Jurkat, Clone E6-1 (cell line): ENCODE measurements at regions not wholly inside any gene's neighbourhood (a gene's known extent, or its start where the extent isn't known, plus 50 kb on each side); places are given as distances from the start of the nearest gene placed in this dataset.
"Not testable (repeated sequence)": the region's sequence is repeated elsewhere in the genome, so short reads cannot be mapped to it uniquely, and the experiment has no call there.

Source experiments
- DNase-seq: peaks from one replicate; pipeline ENCODE4 v3.0.0-alpha.2; 2011; ENCODE audit warnings: low read depth, low spot score
- H3K4me3 ChIP-seq: 2 replicates; pipeline ENCODE4 v1.5.1; 2011; ENCODE audit warnings: mild to moderate bottlenecking, low read length, control low read depth, moderate library complexity

DNA sequence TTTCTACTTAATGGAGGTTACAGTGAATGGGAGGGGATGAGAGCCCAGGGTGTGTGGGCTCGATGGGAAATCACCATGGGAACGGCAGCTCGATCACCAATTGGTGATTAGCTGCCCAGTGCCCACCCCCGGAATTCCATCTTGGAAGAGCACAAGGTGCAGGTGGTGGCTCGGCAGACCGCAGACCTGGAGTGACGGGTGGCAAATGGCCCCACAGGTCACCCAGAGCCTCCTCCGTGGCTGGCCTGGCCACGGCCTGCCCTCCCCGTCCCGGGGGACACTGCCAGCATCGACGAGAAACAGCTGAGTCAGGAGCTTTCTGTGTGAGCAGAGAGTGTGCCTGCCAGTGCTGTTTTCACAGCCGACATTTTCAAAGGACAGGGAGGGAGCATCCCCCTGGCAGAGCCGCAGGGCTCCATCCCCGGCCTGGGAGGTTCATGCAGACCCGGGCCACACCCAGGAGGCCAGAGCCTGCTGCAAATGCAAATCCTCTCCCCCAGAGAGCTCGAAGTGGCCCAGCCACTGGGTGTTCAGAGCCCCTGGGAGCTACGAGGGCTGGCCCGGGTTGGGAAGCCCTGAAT, 176.4 kb upstream of the MYT1L start:
- DNase-seq, result no peak
- no peak overlapping the region for H3K4me3 ChIP-seq

DNA sequence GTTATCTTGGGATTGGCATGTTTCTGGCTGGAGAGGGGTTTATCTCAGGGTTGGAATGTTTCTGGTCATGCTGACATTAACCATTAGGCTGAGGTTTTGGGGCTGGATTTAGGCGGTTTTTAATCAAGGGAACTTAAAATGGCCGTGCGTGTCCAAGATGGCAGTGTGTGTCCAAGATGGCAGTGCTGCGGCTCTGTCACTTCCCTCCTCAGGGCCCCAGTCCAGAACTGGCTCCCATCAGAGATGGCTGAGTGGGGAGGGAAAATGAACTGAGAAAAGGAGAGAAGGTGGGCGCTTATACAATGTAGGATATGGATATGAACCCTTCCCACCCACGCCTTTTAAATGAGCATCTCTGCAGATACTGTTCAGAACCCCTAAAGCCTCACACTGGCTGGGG, 175.5 kb upstream of the MYT1L start:
- H3K4me3 ChIP-seq, result no peak overlapping the region
- DNase-seq, result no peak

DNA sequence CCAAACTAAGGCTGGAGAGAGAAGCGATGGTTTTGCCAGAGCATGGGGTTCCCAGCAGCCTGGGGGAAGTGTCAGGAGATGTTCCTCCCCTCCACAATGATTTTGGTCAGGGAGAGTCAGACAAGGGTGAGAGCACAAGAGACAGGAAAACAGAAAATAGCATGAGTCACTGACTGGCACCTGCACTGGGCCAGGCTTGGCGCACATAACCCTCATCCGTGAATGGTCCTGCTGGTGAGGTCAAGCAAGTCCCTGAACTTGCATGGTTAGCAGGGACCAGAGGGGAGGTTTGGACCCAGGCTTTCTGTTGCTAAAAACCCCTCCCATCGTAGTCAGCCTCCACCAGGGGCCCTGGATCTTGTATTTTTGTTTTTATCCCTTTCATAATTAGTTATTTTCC, 174.5 kb upstream of the MYT1L start:
- DNase-seq, result no peak
- H3K4me3 ChIP-seq, result no peak overlapping the region

DNA sequence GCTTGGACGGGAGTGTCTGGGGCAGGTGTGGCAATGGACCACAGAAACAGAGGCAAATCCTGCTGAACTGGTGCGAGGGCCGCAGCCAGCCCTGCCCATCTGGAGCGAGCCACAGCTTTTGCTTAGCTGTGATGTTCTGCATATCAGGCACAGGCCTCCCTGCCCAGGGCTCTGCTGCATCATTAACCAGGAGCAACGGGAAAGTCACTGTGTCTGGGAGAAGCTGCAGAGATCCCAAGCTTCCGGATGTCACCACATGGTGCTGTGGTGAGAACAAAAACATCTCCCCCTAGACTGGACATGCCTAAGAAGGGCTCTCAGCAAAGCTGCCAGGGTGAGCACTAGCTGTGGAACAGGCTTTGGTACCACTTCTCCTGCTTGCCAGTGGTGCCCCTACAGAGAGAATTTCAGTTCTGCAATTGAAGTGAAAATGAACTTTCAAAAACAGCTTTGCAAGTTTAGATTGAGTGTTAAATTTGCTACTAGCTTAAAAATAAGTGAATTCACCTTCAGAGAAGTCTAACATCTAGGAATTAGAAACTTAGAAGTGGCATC, 172.9 kb upstream of the MYT1L start:
- no peak for DNase-seq
- no peak overlapping the region for H3K4me3 ChIP-seq

DNA sequence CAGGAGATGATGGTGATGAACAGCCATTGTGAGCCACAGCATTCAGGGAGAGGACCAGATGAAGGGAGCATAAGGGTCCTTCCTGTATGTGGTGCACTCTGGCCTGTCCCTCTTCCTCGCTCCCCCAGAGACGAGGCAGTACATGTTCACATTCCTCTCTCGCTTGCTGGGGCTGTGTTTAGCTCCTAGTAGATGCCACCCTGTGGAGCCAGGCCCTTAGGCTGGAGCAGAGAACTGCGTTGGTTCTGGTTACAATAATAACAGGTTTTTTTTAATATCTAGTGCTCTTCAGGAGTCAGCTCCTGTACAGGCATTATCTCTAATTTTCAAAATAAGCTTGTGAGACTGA, 171.1 kb upstream of the MYT1L start:
- no peak for DNase-seq

DNA sequence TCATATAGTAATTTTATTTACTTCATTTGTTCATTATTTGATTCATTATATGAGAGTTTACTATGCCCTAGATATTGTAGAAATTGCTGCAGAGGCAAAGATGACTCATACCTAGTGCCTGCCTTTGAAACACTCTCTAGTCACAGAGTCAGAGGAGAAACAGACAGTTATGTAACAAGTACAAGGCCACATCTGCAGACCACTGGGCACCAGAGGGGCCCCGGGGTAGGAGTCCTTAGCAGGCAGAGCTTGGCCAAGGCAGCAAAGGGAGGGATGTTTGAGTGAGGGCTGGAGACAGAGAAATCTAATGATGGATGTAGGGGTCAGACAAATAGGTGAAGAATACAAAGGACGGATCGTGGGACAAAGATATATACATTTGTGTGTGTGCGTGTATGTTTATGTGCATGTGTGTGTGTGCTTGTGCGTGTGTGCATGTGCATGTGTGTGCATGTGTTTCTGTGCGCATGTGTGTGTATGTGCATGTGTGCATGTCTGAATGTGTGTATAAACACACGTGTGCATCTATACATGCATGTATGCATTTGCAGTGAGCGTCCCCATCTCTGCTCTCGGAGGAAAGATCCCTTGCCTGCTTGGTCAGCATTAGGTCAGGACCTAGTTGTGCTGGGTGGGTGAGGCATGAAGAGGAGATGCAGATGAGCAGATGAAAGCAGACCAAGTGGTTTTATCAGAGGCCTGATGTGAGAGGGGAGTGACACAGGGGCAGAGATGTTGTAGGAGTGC, 170.6 kb upstream of the MYT1L start:
- no peak overlapping the region for H3K4me3 ChIP-seq
- DNase-seq, result no peak

More for the DNA sequence above, 171.1 kb upstream of the MYT1L start:
- H3K4me3 ChIP-seq, result no peak overlapping the region

DNA sequence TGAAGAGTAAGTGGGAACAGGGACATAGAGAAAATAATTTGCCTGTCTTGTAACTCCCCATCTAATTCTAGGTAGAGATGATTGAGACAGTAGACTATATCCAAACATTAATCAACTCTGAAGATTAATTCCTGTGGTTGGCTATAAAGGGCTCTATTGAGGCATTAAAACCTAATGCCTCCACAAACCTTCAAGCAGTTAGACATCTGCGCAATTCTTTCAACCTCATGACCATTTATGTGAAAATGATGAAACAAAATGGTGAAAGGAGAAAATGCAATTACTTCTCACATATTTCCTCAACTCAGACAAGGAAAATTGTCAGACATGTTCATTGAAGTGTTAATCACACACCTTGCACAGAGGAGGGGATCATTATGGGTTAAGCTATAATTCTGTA, 164.5 kb upstream of the MYT1L start:
- no peak for DNase-seq

DNA sequence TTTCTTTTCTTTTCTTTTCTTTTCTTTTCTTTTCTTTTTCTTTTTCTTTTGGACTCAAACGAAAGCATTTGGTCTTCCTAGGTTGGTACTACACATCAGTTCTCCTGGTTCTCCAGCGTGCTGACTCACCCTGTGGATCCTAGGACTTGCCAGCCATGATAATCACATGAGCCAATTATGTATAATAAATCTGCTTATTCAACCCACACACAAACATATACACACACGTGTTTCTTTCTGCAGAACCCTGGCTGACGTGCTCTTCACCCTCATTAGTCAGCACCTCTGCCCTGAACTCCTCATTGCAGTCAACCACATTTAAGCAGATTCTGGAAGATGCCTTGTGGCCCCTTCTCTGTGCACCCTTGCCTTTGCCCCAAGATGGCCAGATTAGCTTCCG, 162.4 kb upstream of the MYT1L start:
- no peak for DNase-seq
- no peak overlapping the region for H3K4me3 ChIP-seq

More for the DNA sequence above, 164.5 kb upstream of the MYT1L start:
- no peak overlapping the region for H3K4me3 ChIP-seq

DNA sequence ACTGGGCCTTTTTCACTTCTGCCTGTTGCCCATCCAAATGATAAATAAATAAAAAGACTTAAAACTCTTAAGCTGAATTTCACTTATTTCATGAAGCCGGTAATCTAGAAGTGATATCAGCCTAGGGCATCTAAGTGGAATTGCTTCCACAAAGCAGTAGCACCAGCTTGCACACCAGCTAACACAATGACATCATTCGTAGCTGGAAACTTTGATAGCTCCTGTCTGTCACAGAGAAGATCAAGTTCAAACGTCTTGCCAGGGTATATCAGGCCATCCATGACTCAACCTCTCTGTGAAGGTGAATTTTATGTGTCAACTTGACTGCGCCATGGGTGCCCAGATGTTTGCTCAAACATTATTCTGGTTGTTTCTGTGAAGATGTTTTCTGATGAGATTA, 161.7 kb upstream of the MYT1L start:
- no peak overlapping the region for H3K4me3 ChIP-seq
- no peak for DNase-seq

DNA sequence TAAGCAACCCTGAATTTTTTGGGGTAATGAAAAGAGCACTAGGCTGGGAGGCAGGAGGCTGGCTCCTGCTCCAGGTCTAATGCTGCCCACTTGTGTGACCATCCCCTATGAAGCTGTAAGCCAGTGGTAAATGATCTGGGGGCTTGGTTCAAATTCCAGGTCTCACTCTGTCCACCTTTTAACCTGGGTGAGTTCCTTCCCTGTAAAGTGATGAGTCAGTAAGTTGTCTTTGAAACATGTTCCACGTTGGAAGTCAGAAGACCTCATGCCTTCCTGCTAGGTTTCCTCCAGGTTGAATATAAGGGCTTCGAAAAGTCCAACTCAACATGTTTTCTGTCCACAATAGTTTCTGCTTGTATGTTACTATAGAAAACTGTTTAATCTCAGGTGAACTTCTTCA, 160.9 kb upstream of the MYT1L start:
- no peak overlapping the region for H3K4me3 ChIP-seq
- DNase-seq, result no peak

DNA sequence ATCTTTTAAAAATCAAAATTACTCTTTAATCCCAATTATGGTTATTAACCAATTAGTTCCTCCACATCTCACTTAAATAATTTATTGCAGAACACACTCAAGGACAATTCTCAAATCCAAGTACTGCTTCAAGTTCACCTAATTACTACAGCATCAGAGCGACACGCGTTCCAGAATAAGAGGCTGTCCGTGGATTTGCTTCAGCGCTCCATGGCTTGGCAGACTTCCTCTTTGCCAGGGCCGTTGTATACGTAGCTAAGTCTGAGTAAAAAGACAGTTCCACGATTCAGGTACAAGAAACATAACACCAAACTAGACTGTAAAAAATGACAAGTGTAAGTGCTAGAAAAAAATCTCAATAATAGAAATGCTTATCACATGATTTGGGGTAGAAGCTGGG, 153.2 kb upstream of the MYT1L start:
- DNase-seq, result no peak
- no peak overlapping the region for H3K4me3 ChIP-seq

DNA sequence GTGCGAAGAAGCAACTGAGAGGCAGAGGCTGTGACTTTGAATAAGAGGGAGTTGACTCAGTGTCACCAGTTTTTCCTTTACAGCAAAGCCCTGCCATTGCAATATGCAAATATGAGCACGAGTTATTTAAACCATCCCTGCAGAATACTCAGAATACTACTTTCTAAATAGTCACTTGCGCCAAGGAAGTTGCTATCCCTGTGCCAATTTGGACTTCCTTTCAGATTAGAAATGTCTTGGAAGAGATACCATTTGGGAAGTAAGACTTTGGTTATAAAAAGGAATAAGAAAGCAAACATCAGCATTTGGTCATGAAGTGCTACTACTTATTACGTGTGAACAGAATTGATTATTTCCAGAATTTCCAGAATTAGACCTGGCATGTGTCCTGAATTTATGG, 151.8 kb upstream of the MYT1L start:
- no peak overlapping the region for H3K4me3 ChIP-seq
- DNase-seq, result no peak

DNA sequence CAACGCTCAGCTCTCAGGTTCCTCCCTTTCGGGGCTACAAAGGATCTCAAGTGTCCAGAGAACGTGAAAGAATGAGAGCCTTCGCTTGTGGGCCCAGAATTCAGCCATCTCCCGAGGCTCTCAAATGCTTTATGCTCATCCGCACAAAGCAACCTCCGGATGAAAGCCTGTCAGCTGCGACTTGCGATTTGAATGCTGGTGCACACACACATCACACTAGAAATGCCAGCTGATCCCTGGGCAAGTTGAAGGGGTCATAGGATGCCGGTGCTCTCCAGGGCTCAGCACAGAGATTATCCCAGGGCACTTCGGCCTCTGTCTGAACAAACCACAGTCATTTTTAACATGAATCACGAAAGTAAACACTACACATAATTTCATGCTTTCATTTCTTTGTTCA, 141.8 kb upstream of the MYT1L start:
- no peak overlapping the region for H3K4me3 ChIP-seq
- DNase-seq, result no peak

DNA sequence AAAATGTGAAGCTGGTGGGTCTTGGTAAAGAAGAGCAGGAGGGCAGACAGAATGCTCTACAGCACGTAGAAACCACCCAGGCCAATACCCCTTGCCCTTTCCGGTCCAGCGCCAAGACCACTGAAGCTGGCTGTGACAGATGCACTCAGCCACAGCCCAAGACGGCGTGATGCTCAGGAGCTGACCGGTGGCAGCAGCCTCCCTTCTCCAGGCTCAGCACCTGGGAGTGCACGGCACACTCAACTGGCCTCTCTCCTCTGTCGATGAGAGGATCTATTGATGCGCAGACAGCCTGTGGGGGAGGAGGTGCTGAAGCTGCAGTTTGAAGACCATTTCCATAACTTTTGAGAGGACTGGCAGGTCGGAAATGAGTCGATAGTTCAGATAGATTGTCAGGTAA, 141.0 kb upstream of the MYT1L start:
- DNase-seq, result no peak
- H3K4me3 ChIP-seq, result no peak overlapping the region

DNA sequence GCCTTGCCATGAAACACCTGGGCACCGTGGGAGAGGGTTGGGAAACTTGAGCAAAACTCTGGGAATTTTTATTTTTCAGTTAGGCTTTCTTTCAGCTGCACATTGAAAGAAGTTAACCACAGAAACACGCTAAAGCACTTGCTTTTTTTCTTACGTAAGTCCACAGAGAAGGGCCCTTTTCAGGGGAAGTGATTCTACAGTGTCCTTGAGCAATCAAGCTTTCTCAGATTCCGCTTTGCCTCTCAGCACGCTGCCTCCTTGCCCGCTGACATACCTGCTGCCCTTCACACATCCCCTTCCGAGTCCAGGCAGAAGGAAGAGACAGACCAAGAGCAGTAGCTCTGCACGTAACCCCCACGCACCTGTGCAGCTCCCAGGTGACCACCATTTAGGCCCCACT, 135.5 kb upstream of the MYT1L start:
- DNase-seq, result no peak
- no peak overlapping the region for H3K4me3 ChIP-seq

DNA sequence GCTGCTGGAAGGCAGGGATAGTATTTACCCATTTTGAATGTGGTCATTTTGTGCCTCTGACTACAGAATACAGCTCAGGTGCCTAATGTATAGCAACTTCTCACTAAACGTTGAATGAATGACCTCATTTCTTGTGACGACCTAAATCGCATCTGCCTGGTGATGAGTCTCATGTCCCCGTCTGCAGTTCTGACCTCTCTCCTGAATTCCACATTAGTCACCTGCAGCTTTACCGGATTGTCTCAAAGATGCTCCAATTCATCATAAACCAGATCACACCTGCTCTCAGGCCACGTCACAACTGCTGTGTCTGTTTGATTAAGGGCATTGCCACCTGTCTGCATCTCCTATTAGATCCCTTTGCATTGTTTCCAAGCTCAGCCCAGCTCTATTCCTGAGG, 133.6 kb upstream of the MYT1L start:
- H3K4me3 ChIP-seq, result no peak overlapping the region
- no peak for DNase-seq

DNA sequence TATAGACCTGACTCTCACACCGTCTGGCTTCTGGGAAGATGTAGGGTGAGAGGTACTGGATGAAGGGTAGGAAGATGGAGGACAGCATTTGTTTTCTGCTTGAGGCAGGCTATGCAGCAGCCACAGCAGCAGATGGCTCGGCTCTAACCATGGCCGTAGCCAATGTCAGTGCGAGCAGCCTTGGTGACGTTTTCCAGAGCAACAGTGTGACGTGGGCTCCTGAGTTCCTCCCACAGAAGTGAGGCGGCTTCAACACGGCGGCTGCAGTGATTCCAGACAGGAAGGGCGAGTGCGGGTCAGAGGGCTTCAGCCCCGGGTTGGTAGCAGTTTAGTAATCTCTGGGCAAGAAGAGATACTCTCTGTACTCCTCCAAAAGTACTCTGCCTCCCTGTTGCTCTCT, 133.0 kb upstream of the MYT1L start:
- DNase-seq, result no peak
- no peak overlapping the region for H3K4me3 ChIP-seq

DNA sequence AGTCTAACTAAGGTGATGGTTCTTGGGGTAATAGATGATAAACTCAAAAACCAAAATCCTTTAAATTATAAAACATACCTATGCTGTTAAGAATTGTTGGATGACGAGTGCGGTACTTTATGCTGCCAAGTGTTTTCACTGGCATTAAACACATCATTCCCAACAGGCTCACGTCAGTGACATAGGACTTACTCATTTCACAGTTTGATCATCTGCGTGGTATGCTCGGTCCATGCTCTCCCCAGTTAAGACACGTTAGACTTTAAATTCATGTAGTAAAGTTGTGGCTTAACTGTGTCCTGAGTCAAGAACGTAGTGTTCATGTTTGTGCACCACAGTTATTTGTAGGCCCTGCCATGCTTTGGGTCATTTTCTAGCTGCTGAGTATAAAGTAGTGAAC, 125.6 kb upstream of the MYT1L start:
- H3K4me3 ChIP-seq, result no peak overlapping the region
- no peak for DNase-seq

DNA sequence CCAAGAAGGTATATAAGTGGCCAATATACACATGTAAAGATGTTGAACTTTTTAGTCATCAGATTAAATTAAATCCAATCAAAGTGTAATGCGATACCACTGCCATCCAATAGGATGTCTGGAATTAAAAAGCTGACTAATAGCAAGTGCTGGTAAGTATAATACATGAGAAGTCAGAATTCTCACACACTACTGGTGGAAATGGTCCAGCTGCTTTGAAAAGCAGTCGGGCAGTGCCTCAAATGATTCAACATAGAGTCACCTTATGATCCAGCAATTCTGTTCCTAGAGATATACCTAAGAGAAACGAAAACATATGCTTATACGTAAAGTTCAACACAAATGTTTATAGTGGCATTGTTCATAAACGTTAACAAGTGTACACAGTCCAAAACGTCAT, 124.1 kb upstream of the MYT1L start:
- no peak overlapping the region for H3K4me3 ChIP-seq
- no peak for DNase-seq

DNA sequence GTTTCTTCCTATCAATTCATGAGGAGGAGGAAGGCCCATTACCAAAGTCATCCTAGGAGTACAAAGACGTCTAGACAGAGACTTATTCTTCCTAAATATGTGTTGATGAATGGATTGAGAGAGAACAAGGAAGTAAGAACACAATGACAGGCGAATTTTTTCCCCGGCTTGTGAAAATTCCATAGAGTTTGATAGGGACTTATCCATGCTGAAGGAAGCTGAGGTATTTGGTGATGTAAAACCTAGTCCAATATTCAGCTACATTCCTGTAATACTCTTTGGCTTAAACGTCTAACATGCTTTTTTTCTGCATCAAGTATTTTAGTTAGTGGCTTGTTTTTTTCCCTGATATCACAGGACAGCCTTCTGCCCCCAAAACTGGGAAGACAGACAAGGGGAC, 121.9 kb upstream of the MYT1L start:
- no peak overlapping the region for H3K4me3 ChIP-seq
- no peak for DNase-seq

DNA sequence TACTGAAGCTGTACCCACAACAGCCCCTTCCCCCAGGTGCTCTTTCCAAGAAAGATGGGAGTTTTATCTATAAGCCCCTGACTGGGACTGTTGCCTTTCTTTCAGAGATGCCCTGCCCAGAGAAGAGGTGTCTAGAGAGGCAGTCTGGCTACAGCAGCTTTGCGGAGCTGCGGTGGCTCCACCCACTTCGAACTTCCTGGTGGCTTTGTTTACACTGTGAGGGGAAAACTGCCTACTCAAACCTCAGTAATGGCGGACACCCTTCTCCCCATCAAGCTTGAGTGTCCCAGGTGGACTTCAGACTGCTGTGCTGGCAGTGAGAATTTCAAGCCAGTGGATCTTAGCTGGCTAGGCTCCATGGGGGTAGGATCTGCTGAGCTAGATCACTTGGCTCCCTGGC, 120.2 kb upstream of the MYT1L start:
- not testable (repeated sequence) for H3K4me3 ChIP-seq, DNase-seq
